ENCODE measurements at regions not wholly inside any gene's neighbourhood (a gene's known extent, or its start where the extent isn't known, plus 50 kb on each side); places are given as distances from the start of the nearest gene placed in this dataset.
A peak's percentile ranks its signal among the peaks of the same experiment; 100 is the strongest.
"Not testable (repeated sequence)": the region's sequence is repeated elsewhere in the genome, so short reads cannot be mapped to it uniquely, and the experiment has no call there.

- no peaks in the 10 kb centered on the region for H3K36me3 ChIP-seq (ENCODE audit: insufficient read depth, low read length)
- no peak overlapping the region for H3K4me3 ChIP-seq
- no peak for TF ChIP-seq EZH2 (IDR thresholded peaks at IDR 0.05)
- TF ChIP-seq POLR2AphosphoS5 (IDR thresholded peaks at IDR 0.05; ENCODE audit: borderline replicate concordance, low read depth, low read length): no peak
- TF ChIP-seq FOXP2 (optimal IDR thresholded peaks at IDR 0.05; ENCODE audit: control extremely low read depth, extremely low read length, insufficient read depth): no peak
- no peak overlapping the region for H3K27ac ChIP-seq
- H3K9ac ChIP-seq (ENCODE audit: insufficient read length): no peak overlapping the region
- DNase-seq (ENCODE audit: low read depth, low spot score): no peak
- no peaks in the 10 kb centered on the region for H3K9me3 ChIP-seq (ENCODE audit: low read depth, low read length)
These were observed 237.4 kb downstream of the LMX1A start for GRCh38 chr1:165119086-165119485.

DNA sequence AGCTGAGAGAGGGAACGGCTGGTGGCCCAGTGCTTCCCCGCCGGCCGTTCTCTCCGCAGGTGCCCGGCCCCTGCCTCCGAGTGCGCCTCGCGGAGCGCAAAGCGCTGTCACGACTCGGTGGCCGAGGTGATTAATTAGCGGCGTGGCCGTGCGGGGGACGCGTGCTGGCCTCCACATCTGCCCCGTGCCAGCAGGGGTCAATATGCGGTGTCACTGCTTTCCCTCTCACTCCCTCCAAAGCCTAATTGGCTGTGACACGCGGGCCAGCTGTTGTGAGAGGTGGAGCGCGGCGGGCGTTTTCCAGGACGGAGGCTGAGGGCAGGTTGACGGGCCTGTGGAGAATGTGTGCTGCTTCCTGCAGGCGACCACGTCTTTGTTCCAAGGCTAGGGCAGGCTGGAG, 239.0 kb downstream of the LMX1A start:
- no peak overlapping the region for H3K27ac ChIP-seq

DNA sequence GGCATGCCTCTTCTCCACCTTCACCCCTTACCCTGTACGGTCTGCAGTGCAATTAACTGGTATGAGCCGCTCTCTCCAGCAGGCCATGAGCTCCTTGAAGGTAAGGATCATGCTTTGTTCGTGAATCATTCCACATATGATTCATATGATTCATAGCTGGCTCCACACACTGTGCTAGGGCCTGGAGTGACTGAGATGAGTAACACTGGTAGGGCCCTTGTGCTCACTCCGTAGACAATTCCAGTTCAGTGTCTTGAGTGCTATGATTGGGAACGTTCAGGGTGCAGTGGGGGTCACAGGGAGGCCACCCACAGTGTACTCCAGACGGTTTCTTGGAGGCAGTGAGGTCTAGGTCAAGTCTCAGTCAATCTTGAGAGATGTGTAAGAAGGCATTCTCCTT, 239.8 kb downstream of the LMX1A start:
- Histone ChIP-seq H3K9ac (ENCODE audit: insufficient read length) (no peak overlapping the region), H3K27ac (peak overlapping the region; percentile 71), H3K9me3 (ENCODE audit: low read depth, low read length) (no peaks in the 10 kb centered on the region), H3K36me3 (ENCODE audit: insufficient read depth, low read length) (no peaks in the 10 kb centered on the region), H3K4me3 (no peak overlapping the region)
- no peak for DNase-seq (ENCODE audit: low read depth, low spot score)
- TF ChIP-seq FOXP2 (optimal IDR thresholded peaks at IDR 0.05; ENCODE audit: control extremely low read depth, extremely low read length, insufficient read depth): no peak
- no peak for TF ChIP-seq POLR2AphosphoS5 (IDR thresholded peaks at IDR 0.05; ENCODE audit: borderline replicate concordance, low read depth, low read length)
- no peak for TF ChIP-seq EZH2 (IDR thresholded peaks at IDR 0.05)

More for the DNA sequence above, 239.0 kb downstream of the LMX1A start:
- H3K4me3 ChIP-seq: no peak overlapping the region
- no peak overlapping the region for H3K9ac ChIP-seq (ENCODE audit: insufficient read length)
- DNase-seq (ENCODE audit: low read depth, low spot score): no peak
- no peak for TF ChIP-seq POLR2AphosphoS5 (IDR thresholded peaks at IDR 0.05; ENCODE audit: borderline replicate concordance, low read depth, low read length)
- no peak for TF ChIP-seq EZH2 (IDR thresholded peaks at IDR 0.05)
- no peak for TF ChIP-seq FOXP2 (optimal IDR thresholded peaks at IDR 0.05; ENCODE audit: control extremely low read depth, extremely low read length, insufficient read depth)
- no peaks in the 10 kb centered on the region for H3K36me3 ChIP-seq (ENCODE audit: insufficient read depth, low read length)
- no peaks in the 10 kb centered on the region for H3K9me3 ChIP-seq (ENCODE audit: low read depth, low read length)

DNA sequence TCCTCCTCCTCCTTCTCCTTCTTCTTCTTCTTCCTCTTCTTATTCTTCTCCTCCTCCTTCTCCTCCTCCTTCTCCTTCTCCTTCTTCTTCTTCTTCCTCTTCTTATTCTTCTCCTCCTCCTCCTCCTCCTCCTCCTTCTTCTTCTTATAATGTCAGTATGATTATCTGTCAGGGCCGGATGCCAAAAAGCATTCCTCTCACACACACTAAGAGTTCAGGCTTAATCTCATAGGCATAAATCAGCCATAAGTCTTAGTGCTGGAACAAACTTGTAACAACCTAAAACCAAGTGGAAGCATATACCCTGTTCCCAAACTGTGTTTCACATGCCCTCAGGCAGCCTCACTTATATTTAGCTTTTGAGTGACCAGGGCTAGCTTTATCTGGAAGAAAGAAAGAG, 240.3 kb downstream of the LMX1A start:
- no peak overlapping the region for H3K9ac ChIP-seq (ENCODE audit: insufficient read length)
- TF ChIP-seq EZH2 (IDR thresholded peaks at IDR 0.05) (no peak), FOXP2 (optimal IDR thresholded peaks at IDR 0.05; ENCODE audit: control extremely low read depth, extremely low read length, insufficient read depth) (no peak), POLR2AphosphoS5 (IDR thresholded peaks at IDR 0.05; ENCODE audit: borderline replicate concordance, low read depth, low read length) (no peak)
- H3K27ac ChIP-seq: peak overlapping the region; percentile 71
- 0 out of 2 replicates have a peak overlapping the region, but pooled peaks have one; percentile 39 for H3K4me3 ChIP-seq
- no peak for DNase-seq (ENCODE audit: low read depth, low spot score)
- no peaks in the 10 kb centered on the region for H3K36me3 ChIP-seq (ENCODE audit: insufficient read depth, low read length)
- no peaks in the 10 kb centered on the region for H3K9me3 ChIP-seq (ENCODE audit: low read depth, low read length)

DNA sequence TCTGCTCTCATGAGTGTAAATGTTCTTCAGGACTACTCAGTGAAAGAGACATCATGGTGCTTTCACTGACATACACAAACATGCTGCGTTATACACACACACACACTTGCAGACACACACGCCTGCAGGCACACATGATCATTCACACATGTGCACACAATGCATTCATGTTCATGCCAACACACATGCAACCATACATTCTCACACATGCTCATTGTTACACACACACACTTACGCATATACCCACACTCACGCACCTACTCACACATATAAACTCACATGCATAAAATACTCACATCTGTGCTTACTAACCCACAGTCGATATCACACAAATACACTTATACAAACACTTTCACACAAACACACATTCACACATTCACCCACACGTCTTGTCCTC, 241.6 kb downstream of the LMX1A start:
- H3K9me3 ChIP-seq (ENCODE audit: low read depth, low read length): no peaks in the 10 kb centered on the region
- peak overlapping the region; percentile 28; the same call in 1 of the 2 replicates for H3K4me3 ChIP-seq
- H3K27ac ChIP-seq: no peak overlapping the region
- H3K36me3 ChIP-seq (ENCODE audit: insufficient read depth, low read length): no peaks in the 10 kb centered on the region
- DNase-seq (ENCODE audit: low read depth, low spot score): no peak
- TF ChIP-seq POLR2AphosphoS5 (IDR thresholded peaks at IDR 0.05; ENCODE audit: borderline replicate concordance, low read depth, low read length): no peak
- H3K9ac ChIP-seq (ENCODE audit: insufficient read length): no peak overlapping the region

DNA sequence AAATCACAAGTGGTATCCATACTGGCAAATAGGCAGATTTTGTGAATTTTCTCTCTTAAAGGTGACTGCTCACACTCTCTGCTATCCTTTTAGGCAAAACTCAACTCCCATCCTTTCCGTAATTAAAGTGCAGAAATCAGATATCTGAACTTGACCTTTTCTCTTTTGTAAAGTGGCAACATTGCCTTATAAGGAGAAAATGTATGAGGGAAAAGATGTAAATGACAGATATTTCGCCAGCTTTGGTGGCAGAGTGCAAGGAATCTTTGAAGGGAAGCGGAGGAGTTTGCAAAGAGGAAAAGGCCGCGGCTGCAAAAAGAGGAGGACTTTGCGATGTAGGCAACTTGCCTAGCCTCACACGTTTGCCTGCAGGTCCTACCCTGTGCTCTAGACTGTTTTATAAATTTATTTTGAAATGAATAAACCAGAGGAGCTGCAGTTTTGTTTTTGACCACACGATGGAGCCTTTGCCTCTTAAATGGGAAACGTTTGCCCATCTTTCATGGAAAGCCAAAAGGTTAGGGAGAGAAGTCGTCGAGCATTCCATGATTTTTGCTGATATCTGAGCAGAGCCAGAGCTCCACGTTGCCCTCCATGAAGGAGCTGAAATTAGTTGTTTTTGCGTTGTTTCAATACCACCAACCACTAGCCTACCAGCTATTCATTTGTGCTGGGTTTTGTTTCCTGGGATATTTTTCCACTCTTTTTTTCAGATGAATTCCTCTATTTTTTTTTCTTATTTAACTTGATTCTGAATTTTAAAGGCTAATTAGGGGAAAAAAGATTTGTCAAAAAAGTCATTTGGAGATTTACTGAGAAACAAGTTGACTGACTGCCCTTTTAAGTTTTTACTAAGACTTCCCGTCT, 242.3 kb downstream of the LMX1A start:
- Histone ChIP-seq H3K4me3 (peak overlapping the region; percentile 42; the same call in 1 of the 2 replicates), H3K27ac (no peak overlapping the region), H3K36me3 (ENCODE audit: insufficient read depth, low read length) (no peaks in the 10 kb centered on the region), H3K9me3 (ENCODE audit: low read depth, low read length) (no peaks in the 10 kb centered on the region), H3K9ac (ENCODE audit: insufficient read length) (no peak overlapping the region)
- TF ChIP-seq POLR2AphosphoS5 (IDR thresholded peaks at IDR 0.05; ENCODE audit: borderline replicate concordance, low read depth, low read length) (no peak), FOXP2 (optimal IDR thresholded peaks at IDR 0.05; ENCODE audit: control extremely low read depth, extremely low read length, insufficient read depth) (no peak), EZH2 (IDR thresholded peaks at IDR 0.05) (no peak)
- peak; percentile 77 for DNase-seq (ENCODE audit: low read depth, low spot score)

GRCh38 chr1:165112260-165112659, 244.3 kb downstream of the LMX1A start:
- Histone ChIP-seq H3K9ac (ENCODE audit: insufficient read length) (no peak overlapping the region), H3K27ac (no peak overlapping the region), H3K36me3 (ENCODE audit: insufficient read depth, low read length) (no peaks in the 10 kb centered on the region), H3K9me3 (ENCODE audit: low read depth, low read length) (no peaks in the 10 kb centered on the region), H3K4me3 (no peak overlapping the region)
- no peak for DNase-seq (ENCODE audit: low read depth, low spot score)
- no peak for TF ChIP-seq POLR2AphosphoS5 (IDR thresholded peaks at IDR 0.05; ENCODE audit: borderline replicate concordance, low read depth, low read length)
- TF ChIP-seq FOXP2 (optimal IDR thresholded peaks at IDR 0.05; ENCODE audit: control extremely low read depth, extremely low read length, insufficient read depth): no peak
- no peak for TF ChIP-seq EZH2 (IDR thresholded peaks at IDR 0.05)

DNA sequence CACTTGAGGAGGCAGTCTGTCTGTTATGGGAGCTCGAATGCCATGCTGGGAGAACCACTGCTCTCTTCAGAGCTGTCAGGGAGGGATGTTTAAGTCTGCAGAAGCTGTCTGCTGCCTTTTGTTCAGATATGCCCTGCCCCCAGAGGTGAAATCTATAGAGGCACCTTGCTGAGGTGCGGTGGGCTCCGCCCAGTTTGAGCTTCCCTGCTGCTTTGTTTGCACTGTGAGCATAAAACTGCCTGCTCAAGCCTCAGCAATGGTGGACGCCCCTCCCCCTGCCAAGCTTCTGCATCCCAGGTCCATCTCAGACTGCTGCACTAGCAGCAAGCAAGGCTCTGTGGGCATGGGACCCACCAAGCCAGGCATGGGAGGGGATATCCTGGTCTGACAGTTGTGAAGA, 247.5 kb downstream of the LMX1A start:
- TF ChIP-seq EZH2 (IDR thresholded peaks at IDR 0.05): no peak
- TF ChIP-seq FOXP2 (optimal IDR thresholded peaks at IDR 0.05; ENCODE audit: control extremely low read depth, extremely low read length, insufficient read depth): no peak
- H3K27ac ChIP-seq: no peak overlapping the region
- no peaks in the 10 kb centered on the region for H3K9me3 ChIP-seq (ENCODE audit: low read depth, low read length)
- no peak for DNase-seq (ENCODE audit: low read depth, low spot score)
- no peak overlapping the region for H3K4me3 ChIP-seq
- H3K36me3 ChIP-seq (ENCODE audit: insufficient read depth, low read length): no peaks in the 10 kb centered on the region
- no peak overlapping the region for H3K9ac ChIP-seq (ENCODE audit: insufficient read length)

DNA sequence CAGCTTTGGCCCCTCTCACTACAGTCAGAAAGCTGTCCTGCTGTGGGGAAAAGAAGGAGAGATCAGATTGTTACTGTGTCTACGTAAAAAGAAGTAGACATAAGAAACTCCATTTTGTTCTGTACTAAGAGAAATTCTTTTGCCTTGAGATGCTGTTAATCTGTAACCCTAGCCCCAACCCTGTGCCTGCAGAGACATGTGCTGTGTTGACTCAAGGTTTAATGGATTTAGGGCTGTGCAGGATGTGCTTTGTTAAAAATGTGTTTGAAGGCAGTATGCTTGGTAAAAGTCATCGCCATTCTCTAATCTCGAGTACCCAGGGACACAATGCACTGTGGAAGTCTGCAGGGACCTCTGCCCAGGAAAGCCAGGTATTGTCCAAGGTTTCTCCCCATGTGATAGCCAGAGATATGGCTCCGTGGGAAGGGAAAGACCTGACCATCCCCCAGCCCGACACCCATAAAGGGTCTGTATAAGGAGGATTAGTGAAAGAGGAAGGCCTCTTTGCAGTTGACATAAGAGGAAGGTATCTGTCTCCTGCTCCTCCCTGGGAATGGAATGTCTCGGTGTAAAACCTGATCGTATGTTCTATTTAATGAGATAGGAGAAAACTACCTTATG, 263.9 kb downstream of the LMX1A start:
- DNase-seq (ENCODE audit: low read depth, low spot score); H3K9me3 ChIP-seq (ENCODE audit: low read depth, low read length); H3K36me3 ChIP-seq (ENCODE audit: insufficient read depth, low read length); H3K9ac ChIP-seq (ENCODE audit: insufficient read length); H3K27ac ChIP-seq; H3K4me3 ChIP-seq: not testable (repeated sequence)
